ENCODE measurements at regions not wholly inside any gene's neighbourhood (a gene's known extent, or its start where the extent isn't known, plus 50 kb on each side); places are given as distances from the start of the nearest gene placed in this dataset.
A peak's percentile ranks its signal among the peaks of the same experiment; 100 is the strongest.

DNA sequence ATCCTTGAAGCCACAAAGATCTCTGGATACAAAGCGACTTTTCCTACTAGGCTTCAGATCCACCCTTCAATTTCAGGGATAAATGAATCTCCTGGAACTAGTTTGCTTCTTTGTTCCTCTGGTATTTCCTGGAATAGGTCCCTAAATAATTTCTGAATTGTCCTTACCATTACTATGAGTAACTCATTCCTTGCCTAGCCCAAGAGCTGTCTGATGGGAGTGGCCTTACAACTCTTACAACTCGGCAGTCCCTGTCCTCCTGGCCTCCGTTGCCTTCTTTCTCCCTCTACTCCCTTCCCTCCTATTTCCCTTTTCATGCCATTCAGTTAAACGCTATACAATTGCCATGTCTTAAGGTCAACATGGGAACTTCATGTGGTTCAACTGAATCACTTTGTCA lies 98.2 kb upstream of the FHL2 start:
- no peaks in the 10 kb centered on the region for H3K9me3 ChIP-seq
- no peak for TF ChIP-seq EP300 (IDR thresholded peaks at IDR 0.05)
- TF ChIP-seq POLR2AphosphoS5 (IDR thresholded peaks at IDR 0.05): no peak
- TF ChIP-seq, protein P1, sequence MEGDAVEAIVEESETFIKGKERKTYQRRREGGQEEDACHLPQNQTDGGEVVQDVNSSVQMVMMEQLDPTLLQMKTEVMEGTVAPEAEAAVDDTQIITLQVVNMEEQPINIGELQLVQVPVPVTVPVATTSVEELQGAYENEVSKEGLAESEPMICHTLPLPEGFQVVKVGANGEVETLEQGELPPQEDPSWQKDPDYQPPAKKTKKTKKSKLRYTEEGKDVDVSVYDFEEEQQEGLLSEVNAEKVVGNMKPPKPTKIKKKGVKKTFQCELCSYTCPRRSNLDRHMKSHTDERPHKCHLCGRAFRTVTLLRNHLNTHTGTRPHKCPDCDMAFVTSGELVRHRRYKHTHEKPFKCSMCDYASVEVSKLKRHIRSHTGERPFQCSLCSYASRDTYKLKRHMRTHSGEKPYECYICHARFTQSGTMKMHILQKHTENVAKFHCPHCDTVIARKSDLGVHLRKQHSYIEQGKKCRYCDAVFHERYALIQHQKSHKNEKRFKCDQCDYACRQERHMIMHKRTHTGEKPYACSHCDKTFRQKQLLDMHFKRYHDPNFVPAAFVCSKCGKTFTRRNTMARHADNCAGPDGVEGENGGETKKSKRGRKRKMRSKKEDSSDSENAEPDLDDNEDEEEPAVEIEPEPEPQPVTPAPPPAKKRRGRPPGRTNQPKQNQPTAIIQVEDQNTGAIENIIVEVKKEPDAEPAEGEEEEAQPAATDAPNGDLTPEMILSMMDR (IDR thresholded peaks at IDR 0.05): no peak
- TF ChIP-seq POLR2A (IDR thresholded peaks at IDR 0.05): no peak
- H3K4me3 ChIP-seq: no peak overlapping the region
- 83% methylated on average over 4 of the region's 4 CpGs for WGBS
- H3K36me3 ChIP-seq: no peaks in the 10 kb centered on the region
- no peak for DNase-seq (ENCODE audit: low spot score in 2 of 2)
- no peaks in the 10 kb centered on the region for H3K4me1 ChIP-seq
- no peaks in the 10 kb centered on the region for H3K27me3 ChIP-seq
- peak overlapping the region; percentile 70 for H3K27ac ChIP-seq

GRCh38 chr2:105496271-105496670 lies 97.4 kb upstream of the FHL2 start:
- peak overlapping the region; percentile 70 for H3K27ac ChIP-seq
- WGBS: 62% methylated on average over 3 of the region's 3 CpGs
- DNase-seq (ENCODE audit: low spot score in 2 of 2): no peak
- H3K27me3 ChIP-seq: no peaks in the 10 kb centered on the region
- no peak overlapping the region for H3K4me3 ChIP-seq
- no peaks in the 10 kb centered on the region for H3K36me3 ChIP-seq
- H3K4me1 ChIP-seq: no peaks in the 10 kb centered on the region
- TF ChIP-seq EP300 (IDR thresholded peaks at IDR 0.05) (no peak), POLR2A (IDR thresholded peaks at IDR 0.05) (no peak), POLR2AphosphoS5 (IDR thresholded peaks at IDR 0.05) (no peak)
- TF ChIP-seq, protein P1 (IDR thresholded peaks at IDR 0.05): no peak
- H3K9me3 ChIP-seq: no peaks in the 10 kb centered on the region

DNA sequence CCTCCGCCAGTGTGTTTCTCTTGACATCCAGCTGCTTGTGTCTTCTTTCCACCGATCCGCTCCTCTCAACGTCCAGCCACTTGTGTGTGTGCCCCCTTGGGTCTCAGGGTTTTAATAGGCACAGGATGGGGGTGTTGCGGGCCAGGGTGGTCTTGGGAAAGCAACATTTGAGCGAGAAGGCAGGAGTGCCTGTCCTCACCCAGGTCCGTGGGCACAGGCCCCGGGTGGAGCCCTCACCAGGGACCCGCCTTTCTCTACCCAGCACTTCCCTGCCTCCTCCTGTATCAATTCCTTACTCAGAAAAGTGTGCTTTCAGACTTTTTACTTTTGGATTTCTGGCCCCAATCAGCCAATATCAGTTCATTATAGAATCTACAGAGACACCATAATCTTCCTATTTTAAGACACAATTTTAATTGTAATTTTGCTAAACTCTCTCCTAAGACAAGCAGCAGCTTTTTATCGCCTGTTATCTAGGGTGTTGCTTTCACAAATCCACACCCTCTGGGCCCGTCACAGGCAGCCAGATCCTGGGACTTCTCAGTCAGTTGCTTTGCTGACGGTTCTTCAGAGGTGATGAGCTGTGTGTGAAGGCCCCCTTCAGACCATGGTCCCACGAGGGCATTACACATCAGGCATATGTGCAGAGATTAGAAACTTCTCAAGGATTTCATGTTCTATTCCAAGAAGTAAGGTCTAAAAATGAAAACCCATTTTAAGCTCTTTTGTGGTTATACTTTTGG lies 96.0 kb upstream of the FHL2 start:
- TF ChIP-seq POLR2A (IDR thresholded peaks at IDR 0.05) (no peak), EP300 (IDR thresholded peaks at IDR 0.05) (no peak), POLR2AphosphoS5 (IDR thresholded peaks at IDR 0.05) (no peak)
- TF ChIP-seq, protein P1 (IDR thresholded peaks at IDR 0.05): no peak
- no peak for DNase-seq (ENCODE audit: low spot score in 2 of 2)
- 83% methylated on average over 13 of the region's 13 CpGs for WGBS
- H3K27me3 ChIP-seq: no peaks in the 10 kb centered on the region
- H3K36me3 ChIP-seq: no peaks in the 10 kb centered on the region
- no peak overlapping the region for H3K27ac ChIP-seq
- H3K4me3 ChIP-seq: no peak overlapping the region
- H3K4me1 ChIP-seq: no peaks in the 10 kb centered on the region
- H3K9me3 ChIP-seq: no peaks in the 10 kb centered on the region

DNA sequence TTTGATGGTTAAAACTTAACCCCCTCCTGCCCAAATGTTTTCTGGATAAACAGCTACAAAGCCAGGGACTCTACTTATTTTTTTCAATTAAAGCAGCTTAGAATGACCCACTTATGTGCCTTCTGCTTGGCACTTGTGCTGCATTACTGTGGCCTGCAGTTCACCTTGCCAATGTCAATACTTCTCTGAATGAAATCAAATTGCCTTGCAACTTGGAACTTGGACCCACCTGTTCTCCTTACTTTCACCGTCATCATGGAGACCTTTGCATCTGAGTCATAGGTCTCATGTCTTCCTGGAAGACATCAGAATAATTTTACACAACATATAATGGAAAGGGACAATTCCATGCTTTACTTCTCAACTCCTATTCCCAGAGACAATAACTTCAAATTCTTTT lies 92.1 kb upstream of the FHL2 start:
- H3K27me3 ChIP-seq: no peaks in the 10 kb centered on the region
- WGBS: 86% methylated on average over 1 of the region's 1 CpG
- TF ChIP-seq POLR2A (IDR thresholded peaks at IDR 0.05): no peak
- TF ChIP-seq, protein P1 (IDR thresholded peaks at IDR 0.05): no peak
- no peaks in the 10 kb centered on the region for H3K36me3 ChIP-seq
- no peak overlapping the region for H3K4me3 ChIP-seq
- DNase-seq (ENCODE audit: low spot score in 2 of 2): no peak
- H3K9me3 ChIP-seq: no peaks in the 10 kb centered on the region
- H3K4me1 ChIP-seq: no peaks in the 10 kb centered on the region
- H3K27ac ChIP-seq: no peak overlapping the region

DNA sequence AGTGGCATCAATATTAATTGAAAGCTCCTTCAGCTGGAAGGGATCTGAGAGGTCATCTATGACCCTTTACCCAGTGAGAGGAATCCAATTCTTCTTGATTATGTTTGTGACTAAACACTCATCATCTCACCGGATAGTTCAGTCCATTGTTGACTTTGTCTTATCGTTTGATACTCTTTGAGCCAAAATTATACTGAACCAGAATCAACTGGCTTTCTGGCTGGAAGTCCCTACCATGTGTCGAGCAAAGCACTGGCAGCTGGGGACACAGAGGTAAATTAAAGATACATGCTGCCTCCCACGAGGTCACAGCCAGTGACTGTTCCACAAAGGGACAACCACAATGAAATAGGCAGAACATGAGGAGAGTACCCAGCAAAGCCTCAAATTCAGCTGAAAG lies 91.4 kb upstream of the FHL2 start:
- Histone ChIP-seq H3K27ac (no peak overlapping the region), H3K4me3 (no peak overlapping the region), H3K27me3 (no peaks in the 10 kb centered on the region), H3K36me3 (no peaks in the 10 kb centered on the region), H3K9me3 (no peaks in the 10 kb centered on the region), H3K4me1 (no peaks in the 10 kb centered on the region)
- TF ChIP-seq POLR2AphosphoS5 (IDR thresholded peaks at IDR 0.05): no peak
- TF ChIP-seq, protein P1 (IDR thresholded peaks at IDR 0.05): no peak
- TF ChIP-seq EP300 (IDR thresholded peaks at IDR 0.05): no peak
- no peak for TF ChIP-seq POLR2A (IDR thresholded peaks at IDR 0.05)
- DNase-seq (ENCODE audit: low spot score in 2 of 2): no peak
- 49% methylated on average over 4 of the region's 4 CpGs for WGBS
